ENCODE measurements at regions not wholly inside any gene's neighbourhood (a gene's known extent, or its start where the extent isn't known, plus 50 kb on each side); places are given as distances from the start of the nearest gene placed in this dataset.

GRCh38 chr6:104599821-104600638, 259.7 kb downstream of the HACE1 start:
- no peak for DNase-seq (ENCODE audit: low spot score in 2 of 2)
- Histone ChIP-seq H3K36me3 (no peaks in the 10 kb centered on the region), H3K27me3 (no peaks in the 10 kb centered on the region), H3K27ac (no peak overlapping the region), H3K9me3 (no peaks in the 10 kb centered on the region), H3K4me3 (no peak overlapping the region), H3K4me1 (peaks cover 20% of the 10 kb centered on the region)
- WGBS: 77% methylated on average over 3 of the region's 3 CpGs
- TF ChIP-seq EP300 (IDR thresholded peaks at IDR 0.05) (no peak), POLR2AphosphoS5 (IDR thresholded peaks at IDR 0.05) (no peak), POLR2A (IDR thresholded peaks at IDR 0.05) (no peak), CTCF (IDR thresholded peaks at IDR 0.05) (no peak)

GRCh38 chr6:104597541-104598050, 262.1 kb downstream of the HACE1 start:
- no peak overlapping the region for H3K27ac ChIP-seq
- no peaks in the 10 kb centered on the region for H3K9me3 ChIP-seq
- WGBS: 61% methylated on average over 4 of the region's 4 CpGs
- H3K4me1 ChIP-seq: peaks cover 17% of the 10 kb centered on the region
- H3K27me3 ChIP-seq: no peaks in the 10 kb centered on the region
- H3K36me3 ChIP-seq: no peaks in the 10 kb centered on the region
- no peak for DNase-seq (ENCODE audit: low spot score in 2 of 2)
- no peak for TF ChIP-seq CTCF (IDR thresholded peaks at IDR 0.05)
- H3K4me3 ChIP-seq: no peak overlapping the region

- TF ChIP-seq POLR2A (IDR thresholded peaks at IDR 0.05): no peak
- no peak for TF ChIP-seq CTCF (IDR thresholded peaks at IDR 0.05)
- no peak for TF ChIP-seq EP300 (IDR thresholded peaks at IDR 0.05)
- no peak for TF ChIP-seq POLR2AphosphoS5 (IDR thresholded peaks at IDR 0.05)
- no peaks in the 10 kb centered on the region for H3K27me3 ChIP-seq
- H3K9me3 ChIP-seq: no peaks in the 10 kb centered on the region
- no peak for DNase-seq (ENCODE audit: low spot score in 2 of 2)
- 100% methylated on average over 1 of the region's 1 CpG for WGBS
- H3K4me3 ChIP-seq: no peak overlapping the region
- no peaks in the 10 kb centered on the region for H3K36me3 ChIP-seq
- no peak overlapping the region for H3K27ac ChIP-seq
- peaks cover 5% of the 10 kb centered on the region for H3K4me1 ChIP-seq
Measured at GRCh38 chr6:104596091-104596490, 263.6 kb downstream of the HACE1 start.

- Histone ChIP-seq H3K9me3 (no peaks in the 10 kb centered on the region), H3K4me3 (no peak overlapping the region), H3K27me3 (no peaks in the 10 kb centered on the region), H3K36me3 (no peaks in the 10 kb centered on the region), H3K4me1 (no peaks in the 10 kb centered on the region), H3K27ac (no peak overlapping the region)
- 62% methylated on average over 2 of the region's 2 CpGs for WGBS
- TF ChIP-seq POLR2A (IDR thresholded peaks at IDR 0.05): no peak
- DNase-seq (ENCODE audit: low spot score in 2 of 2): no peak
Measured at GRCh38 chr6:104595311-104595820, 264.4 kb downstream of the HACE1 start.

GRCh38 chr6:104591573-104592334, 268.0 kb downstream of the HACE1 start:
- no peaks in the 10 kb centered on the region for H3K4me1 ChIP-seq
- no peak overlapping the region for H3K27ac ChIP-seq
- DNase-seq (ENCODE audit: low spot score in 2 of 2): no peak
- TF ChIP-seq POLR2AphosphoS5 (IDR thresholded peaks at IDR 0.05): no peak
- no peak for TF ChIP-seq POLR2A (IDR thresholded peaks at IDR 0.05)
- no peak for TF ChIP-seq CTCF (IDR thresholded peaks at IDR 0.05)
- no peak for TF ChIP-seq EP300 (IDR thresholded peaks at IDR 0.05)
- H3K27me3 ChIP-seq: no peaks in the 10 kb centered on the region
- no peaks in the 10 kb centered on the region for H3K9me3 ChIP-seq
- no peaks in the 10 kb centered on the region for H3K36me3 ChIP-seq
- no peak overlapping the region for H3K4me3 ChIP-seq
- WGBS: 68% methylated on average over 2 of the region's 2 CpGs
